GM19025 (cell line): ENCODE measurements at regions not wholly inside any gene's neighbourhood (a gene's known extent, or its start where the extent isn't known, plus 50 kb on each side); places are given as distances from the start of the nearest gene placed in this dataset.

Experiments used
- ATAC-seq: cut with Tn5 transposase; IDR thresholded peaks from one replicate; pipeline ENCODE4 v1.9.1; 2021; ENCODE audit warnings: mild to moderate bottlenecking, low read depth, moderate library complexity; ENCODE audit not compliant: unreplicated experiment

DNA sequence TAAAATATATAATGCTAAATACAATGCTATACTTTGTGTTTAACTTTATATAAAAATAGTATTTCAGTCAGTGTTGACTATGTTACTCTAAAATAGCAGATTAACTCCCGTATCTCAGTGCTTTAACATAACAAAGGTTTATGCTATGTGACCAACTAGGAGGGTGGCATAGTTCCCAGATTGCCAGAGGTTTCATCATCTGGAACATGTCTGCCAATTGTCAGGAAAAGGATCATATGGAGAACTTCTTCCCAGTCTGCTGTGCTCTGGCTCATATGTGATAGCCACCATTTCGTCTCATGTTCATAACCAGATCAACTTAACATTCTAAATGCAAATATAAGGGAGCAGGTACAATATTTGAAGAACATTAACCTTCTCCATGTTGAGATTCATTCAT lies 720.2 kb downstream of the MCTP2 start:
- ATAC-seq: no peak

DNA sequence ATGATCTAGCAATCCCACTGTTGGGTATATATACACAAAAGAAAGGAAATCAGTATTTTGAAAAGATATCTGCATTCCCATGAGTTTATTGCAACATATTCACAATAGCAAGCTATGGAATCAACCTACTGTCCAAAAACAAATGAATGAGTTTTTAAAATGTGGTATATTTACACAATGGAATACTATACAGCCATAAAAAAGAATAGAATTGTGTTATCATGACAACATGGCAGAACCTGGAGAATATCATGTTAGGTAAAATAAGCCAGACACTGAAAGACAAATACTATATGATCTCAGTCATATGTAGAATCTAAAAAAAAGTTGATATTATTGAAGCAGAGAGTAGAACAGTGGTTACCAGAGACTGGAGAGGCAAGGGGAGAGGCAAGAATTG lies 732.6 kb downstream of the MCTP2 start:
- ATAC-seq: no peak

DNA sequence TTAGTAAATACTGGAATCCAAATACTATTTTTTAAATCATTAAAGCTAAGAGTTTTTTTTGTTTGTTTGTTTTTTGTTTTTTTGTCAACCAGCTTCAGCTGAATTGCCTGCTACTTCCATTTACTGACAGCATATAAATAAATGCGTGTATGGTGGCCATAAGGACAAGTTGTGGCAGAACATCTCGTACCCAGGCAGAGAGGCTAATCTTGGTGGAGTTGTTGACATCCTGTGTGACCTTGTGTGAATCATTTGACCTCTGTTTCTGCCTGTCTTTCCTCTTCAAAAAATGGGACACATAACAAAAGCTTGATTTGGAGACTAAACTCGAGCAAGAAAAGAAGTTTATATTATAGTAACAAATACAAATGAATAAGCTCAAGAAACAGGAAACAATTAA lies 734.2 kb downstream of the MCTP2 start:
- ATAC-seq: no peak

DNA sequence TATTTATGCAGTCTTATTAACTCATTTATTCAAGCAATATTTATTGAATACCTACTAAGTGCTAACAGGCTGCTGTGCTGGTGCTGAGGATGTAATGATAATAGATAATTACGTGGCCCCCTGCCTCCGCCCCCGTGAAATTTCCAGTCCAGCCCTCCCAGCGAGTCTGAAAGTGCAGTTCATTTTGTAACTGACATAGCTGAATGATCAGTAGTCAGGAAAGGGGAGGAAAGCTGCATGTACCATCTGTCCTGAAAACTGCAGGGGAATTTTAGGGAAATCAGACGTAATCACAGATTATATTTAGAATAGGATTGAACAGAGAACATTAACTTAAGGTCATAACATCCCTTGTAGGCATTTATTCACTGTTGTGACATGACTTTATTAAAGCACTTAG lies 736.8 kb downstream of the MCTP2 start:
- ATAC-seq: no peak

DNA sequence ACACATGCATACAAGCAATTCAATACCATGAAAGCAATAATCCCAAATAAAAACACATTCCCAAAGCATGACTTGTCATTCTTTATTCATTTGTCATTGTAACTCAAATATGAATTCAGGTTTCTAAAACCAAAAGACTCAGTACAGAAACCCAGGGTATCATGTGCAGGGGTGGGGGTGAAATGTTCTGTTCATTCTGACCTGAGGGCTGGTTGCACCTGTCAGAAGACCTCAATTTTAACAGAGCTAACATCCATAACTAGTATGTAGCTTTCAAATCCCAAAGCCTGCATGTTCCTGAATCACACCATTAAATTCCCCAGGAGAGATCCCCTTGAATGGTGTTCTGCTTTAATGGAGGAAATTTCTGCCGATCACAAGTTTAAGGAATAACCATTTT lies 738.7 kb downstream of the MCTP2 start:
- no peak for ATAC-seq

DNA sequence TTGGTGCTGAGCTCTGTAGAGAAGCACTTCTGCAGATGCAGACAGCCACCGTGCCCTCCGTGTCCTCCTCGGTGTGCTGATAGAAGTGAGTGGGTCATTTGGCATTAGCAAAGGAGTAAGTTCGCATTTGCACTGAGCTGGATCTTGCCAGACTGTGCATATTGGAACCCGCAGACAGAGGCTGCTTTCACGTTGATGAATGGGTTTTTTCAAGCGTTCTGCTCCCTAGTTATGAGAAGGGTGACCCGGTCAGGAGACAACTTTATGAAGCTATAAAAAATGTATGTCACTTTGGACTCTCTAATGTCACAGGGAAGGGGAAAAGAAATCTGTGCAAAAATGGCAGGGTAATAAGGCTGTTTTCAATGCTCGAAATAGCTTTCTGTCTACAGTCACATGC lies 739.4 kb downstream of the MCTP2 start:
- no peak for ATAC-seq

DNA sequence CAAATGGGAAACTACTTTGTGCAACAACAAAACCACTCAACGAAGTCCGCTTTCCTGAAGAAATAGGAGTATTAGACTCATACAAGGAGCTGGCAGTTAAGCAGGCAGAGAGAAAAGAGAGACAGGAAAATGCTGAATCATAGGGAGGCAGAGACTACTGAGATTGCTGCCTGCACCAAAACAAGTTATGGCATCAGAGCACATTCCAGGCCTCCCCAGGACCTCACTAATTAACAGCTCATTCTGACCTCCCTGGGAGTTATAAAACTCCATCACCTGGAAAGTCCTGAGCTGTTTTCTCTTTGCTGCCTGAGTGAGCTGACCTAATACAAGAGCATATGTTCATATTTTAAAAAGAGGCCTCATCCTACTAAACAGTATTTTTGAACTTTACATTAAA lies 741.0 kb downstream of the MCTP2 start:
- no peak for ATAC-seq

DNA sequence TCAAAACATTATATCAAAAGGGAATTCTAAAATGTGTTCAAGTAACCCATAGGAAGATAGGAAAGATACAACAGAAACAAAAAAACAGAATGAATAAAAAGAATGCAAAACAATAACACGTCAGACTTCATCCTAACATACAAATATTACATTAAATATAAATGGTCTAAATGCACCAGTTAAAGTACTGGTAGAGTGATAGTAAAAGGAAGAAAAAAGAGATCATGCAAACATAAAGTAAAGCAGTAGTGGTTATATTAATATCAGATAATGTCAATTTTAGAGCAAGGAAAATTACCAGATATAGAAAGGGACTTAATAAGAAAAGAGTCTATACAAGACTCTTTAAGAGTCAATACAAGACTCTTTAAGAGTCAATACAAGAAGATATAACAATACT lies 755.7 kb downstream of the MCTP2 start:
- ATAC-seq: no peak

DNA sequence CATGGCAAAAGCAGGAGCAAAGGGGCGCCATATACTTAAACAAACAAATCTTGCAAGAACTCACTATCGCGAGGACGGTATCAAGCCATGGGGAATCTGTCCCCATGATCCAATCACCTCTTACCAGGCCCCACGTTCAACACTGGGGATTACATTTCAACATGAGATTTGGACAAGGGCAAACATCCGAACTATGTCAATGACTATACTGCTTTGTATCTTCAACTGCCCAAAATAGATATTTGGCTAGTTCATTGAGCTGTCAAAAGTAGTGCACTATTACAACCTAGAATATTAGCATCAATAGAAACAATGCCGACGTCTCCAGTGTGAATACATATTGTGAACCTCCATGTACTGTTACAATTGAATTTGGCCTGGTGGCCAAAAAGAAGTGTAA lies 760.4 kb downstream of the MCTP2 start:
- ATAC-seq: no peak

DNA sequence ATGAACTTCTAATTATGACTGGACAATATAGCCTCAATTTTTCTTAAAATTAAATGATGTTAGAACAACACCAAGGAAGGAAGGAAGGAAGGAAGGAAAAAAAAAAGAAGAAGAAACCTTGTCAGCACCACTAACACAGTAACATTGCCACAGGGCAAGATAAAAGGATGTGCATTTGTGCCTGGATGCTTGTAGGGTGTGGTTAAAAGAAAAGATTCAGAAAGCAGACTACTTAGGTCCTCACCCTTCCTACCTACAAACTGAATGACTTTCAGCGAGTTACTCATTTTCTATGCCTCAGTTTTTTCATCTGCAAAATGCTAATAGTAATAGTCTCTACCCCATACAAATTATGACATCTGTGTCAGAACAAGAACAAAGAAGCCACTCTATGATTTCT lies 778.3 kb downstream of the MCTP2 start:
- no peak for ATAC-seq

DNA sequence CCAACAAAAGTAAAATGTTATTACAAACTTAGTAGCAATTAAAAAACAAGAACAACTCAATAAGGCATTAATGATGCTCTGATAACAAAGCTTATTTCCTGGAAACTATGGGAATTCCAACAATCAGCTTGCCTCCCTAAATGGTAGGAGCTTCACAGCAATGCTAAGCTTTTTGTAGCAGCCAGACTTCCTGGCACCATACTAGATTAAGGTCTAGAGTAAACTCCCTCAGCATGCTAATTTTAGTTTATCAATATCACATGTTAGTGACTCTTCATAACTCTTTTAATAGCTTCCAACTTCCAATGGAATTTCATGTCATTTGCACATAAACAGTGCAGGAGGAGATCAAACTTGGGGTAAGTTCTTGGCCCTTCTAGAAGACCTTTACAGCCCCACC lies 782.0 kb downstream of the MCTP2 start:
- no peak for ATAC-seq

DNA sequence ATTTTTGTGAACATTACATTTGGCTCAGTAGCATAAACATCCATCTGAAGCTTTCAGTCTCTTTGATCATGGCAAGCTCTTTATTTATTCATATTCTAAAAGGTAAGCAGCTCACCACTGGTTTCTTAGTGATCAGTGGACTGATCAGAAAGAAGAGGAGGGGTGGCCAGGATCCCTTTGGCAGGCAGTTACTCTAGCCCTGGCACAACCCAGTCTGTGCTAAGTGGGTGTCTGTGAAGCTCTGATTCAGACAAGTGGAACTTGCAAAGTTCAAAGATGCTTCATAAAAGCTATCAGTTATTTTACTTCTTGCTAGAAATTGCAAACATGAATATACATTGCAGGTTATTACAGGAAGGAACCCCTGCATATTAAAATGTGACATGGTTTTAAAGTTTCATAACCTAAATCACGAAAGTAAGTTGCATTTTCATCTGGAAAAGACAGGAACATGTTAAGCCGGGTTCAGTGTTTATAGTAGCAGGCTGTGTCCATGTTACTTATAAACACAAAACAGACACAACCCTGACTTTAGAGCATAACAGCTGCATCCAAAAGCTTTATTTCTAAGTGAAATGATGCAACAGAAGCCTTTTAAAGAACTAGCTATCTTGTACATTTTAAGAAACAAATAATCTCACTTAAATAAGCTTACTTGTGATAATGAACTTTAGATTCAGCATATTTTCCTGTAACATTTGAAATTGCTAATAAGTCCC lies 785.3 kb downstream of the MCTP2 start:
- no peak for ATAC-seq

DNA sequence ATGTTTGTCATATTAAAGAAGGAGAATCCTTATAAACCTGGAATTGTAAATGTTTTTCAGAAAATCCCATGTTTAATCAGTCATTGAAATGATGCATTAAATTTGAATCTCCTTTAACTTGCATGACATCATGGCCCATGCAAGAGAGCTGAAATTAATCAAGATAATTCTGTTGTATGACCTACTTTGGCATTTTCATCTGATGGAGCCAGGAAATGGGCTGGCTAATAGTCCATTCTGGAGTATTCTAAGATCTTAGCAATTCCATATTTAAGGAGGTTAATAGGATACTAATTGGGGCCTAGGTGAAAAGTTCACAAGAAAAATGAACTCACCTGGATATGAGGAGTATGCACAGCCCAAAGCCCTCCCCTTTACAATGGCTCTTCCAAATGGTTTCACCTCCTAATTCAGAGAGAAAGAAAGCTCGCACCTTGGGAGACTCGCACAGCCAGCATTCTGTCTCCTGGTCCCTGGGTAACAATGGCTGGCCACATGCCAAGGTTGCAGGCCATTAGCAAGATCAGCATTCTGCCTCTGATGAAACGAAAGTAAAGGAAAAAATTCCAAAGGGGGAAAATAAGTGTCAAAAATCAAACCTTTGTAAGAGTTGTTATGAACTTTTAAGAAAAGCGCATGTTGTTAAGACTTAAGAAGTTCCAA lies 786.4 kb downstream of the MCTP2 start:
- ATAC-seq: no peak

DNA sequence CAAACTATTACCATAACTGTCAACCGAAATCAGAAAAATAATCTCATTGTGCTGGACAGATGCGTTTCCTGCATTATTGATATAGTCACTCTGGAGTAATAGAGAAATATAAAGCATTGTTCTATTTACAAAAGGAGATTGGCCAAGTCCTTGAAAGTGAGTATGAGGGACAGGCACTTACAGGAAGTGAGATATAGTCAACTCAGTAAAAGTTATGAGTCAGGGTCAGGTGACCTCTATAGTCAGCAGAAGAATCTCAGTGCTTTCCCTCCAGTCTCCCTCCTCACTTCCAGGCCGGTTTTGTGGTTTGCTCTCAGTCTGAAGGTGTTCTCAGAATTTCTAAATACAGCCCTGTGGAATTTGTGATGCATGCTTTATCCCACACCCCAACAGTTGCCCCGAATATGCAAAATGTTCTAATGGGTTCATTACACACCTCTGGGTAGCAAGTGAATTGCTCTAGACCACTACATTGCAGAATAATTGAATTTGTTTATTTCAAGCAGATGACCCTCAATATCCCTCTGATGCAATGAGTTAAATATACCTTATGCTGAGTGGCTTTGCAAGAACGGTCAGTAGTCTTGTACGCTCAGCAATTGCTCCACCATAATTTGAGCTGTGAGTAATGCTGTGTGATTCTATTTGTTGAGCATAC lies 787.7 kb downstream of the MCTP2 start:
- no peak for ATAC-seq

DNA sequence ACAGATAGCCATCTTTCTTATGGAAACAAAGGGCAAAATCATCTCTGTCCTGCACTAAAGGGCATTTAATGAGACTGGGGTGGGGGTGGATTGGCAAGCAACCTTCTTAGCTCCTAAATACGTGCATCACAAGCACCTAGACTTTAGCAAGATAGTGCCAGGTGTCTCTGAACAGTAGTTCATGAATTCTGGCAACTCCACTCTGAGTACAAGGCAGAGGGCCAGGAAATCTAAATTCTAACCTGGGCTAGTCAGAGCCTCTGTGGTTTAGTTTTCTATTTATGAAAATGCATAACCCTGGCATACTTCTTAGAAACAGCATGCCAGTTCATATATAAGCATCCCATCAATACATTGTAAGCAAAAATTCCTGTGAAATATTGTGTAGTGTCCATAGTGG lies 788.5 kb downstream of the MCTP2 start:
- ATAC-seq: no peak

DNA sequence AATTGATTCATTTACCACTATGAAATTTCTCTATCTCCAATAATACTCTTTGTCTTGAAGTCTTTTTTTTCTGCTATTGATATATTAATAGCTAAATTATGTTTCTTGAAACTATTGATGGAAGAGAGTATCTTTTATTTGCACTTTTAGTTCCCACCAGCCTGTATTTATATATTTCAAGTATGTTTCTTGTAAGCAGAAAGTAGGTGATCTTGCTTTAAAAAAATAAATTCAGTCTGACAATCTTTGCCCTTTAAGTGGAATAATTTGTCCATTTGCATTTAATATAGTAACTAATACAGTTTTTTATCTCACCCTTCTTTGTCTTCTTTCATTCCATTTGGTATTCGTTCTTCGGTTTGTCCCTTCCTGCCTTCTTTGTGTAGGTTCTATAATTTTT lies 790.5 kb downstream of the MCTP2 start:
- ATAC-seq: no peak

DNA sequence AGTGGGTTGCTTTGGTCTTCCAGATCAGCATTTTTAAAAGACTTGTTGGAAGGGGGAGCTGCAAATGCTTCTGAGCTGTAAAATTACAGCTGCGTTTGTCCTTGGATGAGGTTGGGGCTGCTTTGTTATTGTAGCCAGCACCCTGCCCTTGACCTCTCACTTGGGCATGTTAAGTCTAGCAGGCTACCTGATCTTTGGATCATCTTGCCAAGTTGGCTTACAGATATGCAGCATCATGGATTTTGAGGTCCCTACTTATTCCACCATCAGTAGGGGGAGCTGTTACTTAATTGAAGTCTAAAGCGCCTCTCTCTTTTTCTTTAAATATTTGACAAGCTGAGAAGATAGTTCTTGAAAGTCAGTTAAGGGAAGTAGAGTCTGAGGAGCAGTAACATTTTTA lies 793.0 kb downstream of the MCTP2 start:
- no peak for ATAC-seq

DNA sequence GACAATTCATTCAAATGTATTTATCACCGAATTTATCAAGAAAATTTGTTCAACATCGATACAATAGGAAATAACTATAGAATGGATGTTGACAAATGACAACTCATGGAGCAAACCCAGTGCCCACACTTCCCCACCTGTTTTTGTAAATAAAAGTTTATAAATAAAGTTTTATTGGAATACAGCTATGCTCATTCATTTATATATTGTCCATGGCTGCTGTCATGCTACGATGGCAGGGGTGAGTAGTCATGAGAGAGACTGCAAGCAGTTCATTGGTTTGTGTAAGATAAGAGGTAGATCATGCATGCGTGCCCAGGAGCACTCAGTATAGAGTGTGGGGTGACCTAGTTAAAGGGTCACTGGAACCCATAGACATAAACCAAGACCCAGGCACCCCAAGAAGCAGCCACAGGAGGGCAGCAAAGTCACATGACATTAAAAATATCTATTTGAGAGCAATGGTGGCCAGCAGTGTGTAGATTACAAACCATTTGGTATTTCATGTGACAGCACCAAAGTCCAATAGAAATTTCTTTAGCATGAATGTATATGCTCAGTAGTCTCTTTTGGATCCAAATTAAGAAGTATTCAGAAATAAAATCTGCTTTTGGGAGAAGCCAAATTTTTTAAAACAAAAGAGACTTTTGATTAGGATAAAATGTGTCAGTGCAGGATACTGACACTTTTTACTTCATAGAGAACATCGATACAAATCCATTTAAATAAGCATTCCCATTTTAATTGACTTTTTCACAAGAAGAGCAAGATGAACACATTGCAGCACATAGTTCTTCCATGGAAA lies 794.8 kb downstream of the MCTP2 start:
- no peak for ATAC-seq

DNA sequence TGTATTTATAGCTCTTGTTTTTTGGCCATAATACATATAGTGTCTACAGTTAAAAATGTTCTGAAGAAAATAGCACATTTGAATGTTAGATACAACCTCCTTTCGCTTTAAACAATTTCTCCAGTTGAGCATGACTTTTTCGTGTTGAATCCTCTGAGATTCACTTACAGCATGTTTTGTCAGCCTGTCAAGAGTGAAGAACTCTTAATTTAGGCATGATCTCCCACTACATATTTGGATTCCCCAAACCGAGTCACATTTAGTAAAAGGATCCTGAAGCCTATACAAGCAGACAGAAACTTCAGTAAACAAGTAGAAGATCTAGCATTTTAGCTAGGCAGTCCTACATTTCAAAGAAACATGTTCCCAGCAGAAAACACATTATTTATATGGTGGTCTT lies 796.6 kb downstream of the MCTP2 start:
- ATAC-seq: no peak

DNA sequence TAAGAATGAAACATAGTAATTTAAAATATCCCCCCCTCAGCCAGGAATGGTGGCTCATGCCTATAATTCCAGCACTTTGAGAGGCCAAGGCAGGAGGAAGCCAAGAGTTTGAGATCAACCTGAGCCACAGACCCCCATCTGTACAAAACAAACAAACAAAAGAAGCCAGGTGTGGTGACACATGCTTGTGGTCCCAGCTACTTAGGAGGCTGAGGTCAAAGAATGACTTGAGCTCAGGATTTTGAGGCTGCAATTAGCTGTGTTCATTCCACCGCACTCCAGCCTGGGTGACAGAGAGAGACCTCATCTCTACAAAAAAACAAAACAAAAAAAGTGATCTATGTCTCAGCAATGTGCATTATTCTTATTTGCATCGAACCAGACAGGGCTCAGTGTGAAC lies 800.8 kb downstream of the MCTP2 start:
- ATAC-seq: no peak

DNA sequence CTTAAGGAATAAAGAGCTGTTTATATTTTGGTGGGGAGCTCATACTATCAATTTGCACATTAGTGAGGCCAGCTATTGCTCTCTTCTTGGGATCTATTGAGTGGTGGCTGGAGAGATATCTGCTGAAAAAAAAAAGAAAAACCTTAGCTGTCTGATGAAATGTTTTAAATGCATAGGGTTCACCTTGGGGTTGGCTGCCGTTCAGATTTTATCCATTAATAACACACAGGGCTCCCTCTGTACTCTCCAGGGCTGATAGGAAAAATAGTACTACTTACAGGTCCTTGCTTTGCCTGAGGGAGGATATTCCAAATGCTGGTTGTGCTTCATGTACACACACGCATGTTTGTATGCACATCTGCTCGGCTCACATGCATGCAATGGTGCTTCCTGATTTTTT lies 803.7 kb downstream of the MCTP2 start:
- no peak for ATAC-seq
